Kidney tubule cell (primary cell): ENCODE measurements at regions not wholly inside any gene's neighbourhood (a gene's known extent, or its start where the extent isn't known, plus 50 kb on each side); places are given as distances from the start of the nearest gene placed in this dataset.

Experiments used
- DNase-seq: peaks from one replicate; pipeline ENCODE4 v3.0.0-alpha.2; 2018; ENCODE audit warnings: low spot score

- no peak for DNase-seq
Measured at GRCh38 chr6:133185731-133186130, 55.4 kb upstream of the EYA4 start.

GRCh38 chr6:133187114-133187513 lies 54.0 kb upstream of the EYA4 start:
- DNase-seq: no peak

GRCh38 chr6:133187657-133188453 lies 53.3 kb upstream of the EYA4 start:
- DNase-seq: no peak

GRCh38 chr6:133190912-133191311 lies 50.2 kb upstream of the EYA4 start:
- no peak for DNase-seq

GRCh38 chr6:133191323-133191722 lies 49.8 kb upstream of the EYA4 start:
- DNase-seq: no peak
